AG04449 (cell line): ENCODE measurements at regions not wholly inside any gene's neighbourhood (a gene's known extent, or its start where the extent isn't known, plus 50 kb on each side); places are given as distances from the start of the nearest gene placed in this dataset.

Source experiments
- CTCF ChIA-PET: fragments of 350-600 bp; formaldehyde crosslinking; extraction: SDS; loops from one replicate; lab custom pipeline; 2021; ENCODE audit warnings: antibody characterized with exemption; lab: Yijun Ruan, JAX
- POLR2A ChIA-PET: fragments of 400-600, 350-600 bp; formaldehyde crosslinking; extraction: SDS; loops from one replicate; lab custom pipeline; 2020; ENCODE audit warnings: antibody characterized with exemption, inconsistent platforms; lab: Yijun Ruan, JAX
- DNase-seq: peaks from one replicate; pipeline ENCODE4 v3.0.0-alpha.2; 2010; ENCODE audit warnings: low read depth, low spot score
- H3K4me3 ChIP-seq: 2 replicates; pipeline ENCODE4 v1.5.1; 2011; ENCODE audit warnings: low read depth, mild to moderate bottlenecking, control low read depth, low read length
- TF ChIP-seq, protein P1 (sequence below): IDR thresholded peaks from one replicate; pipeline ENCODE4 v1.5.1; 2011; ENCODE audit warnings: mild to moderate bottlenecking, moderate library complexity, low read length, control low read depth, inconsistent platforms; ENCODE audit not compliant: insufficient read depth; ENCODE audit errors: missing control alignments

- H3K4me3 ChIP-seq = no peak overlapping the region
- TF ChIP-seq, protein P1, sequence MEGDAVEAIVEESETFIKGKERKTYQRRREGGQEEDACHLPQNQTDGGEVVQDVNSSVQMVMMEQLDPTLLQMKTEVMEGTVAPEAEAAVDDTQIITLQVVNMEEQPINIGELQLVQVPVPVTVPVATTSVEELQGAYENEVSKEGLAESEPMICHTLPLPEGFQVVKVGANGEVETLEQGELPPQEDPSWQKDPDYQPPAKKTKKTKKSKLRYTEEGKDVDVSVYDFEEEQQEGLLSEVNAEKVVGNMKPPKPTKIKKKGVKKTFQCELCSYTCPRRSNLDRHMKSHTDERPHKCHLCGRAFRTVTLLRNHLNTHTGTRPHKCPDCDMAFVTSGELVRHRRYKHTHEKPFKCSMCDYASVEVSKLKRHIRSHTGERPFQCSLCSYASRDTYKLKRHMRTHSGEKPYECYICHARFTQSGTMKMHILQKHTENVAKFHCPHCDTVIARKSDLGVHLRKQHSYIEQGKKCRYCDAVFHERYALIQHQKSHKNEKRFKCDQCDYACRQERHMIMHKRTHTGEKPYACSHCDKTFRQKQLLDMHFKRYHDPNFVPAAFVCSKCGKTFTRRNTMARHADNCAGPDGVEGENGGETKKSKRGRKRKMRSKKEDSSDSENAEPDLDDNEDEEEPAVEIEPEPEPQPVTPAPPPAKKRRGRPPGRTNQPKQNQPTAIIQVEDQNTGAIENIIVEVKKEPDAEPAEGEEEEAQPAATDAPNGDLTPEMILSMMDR = no peak
- DNase-seq = no peak
- ChIA-PET CTCF (interaction anchor here (1.0 to 1.7 kb wide), 2 partner anchors 11 to 124 kb away, joined by 3 to 6 read pairs; partner anchors contain the start of gene VEGFA), POLR2A (interaction anchor here (1.7 kb wide), 1 partner anchor 21 kb away, joined by 4 read pairs; no protein-coding TSS in a partner anchor)
Measured at GRCh38 chr6:43893073-43893472, 123.1 kb downstream of the VEGFA start.

DNA sequence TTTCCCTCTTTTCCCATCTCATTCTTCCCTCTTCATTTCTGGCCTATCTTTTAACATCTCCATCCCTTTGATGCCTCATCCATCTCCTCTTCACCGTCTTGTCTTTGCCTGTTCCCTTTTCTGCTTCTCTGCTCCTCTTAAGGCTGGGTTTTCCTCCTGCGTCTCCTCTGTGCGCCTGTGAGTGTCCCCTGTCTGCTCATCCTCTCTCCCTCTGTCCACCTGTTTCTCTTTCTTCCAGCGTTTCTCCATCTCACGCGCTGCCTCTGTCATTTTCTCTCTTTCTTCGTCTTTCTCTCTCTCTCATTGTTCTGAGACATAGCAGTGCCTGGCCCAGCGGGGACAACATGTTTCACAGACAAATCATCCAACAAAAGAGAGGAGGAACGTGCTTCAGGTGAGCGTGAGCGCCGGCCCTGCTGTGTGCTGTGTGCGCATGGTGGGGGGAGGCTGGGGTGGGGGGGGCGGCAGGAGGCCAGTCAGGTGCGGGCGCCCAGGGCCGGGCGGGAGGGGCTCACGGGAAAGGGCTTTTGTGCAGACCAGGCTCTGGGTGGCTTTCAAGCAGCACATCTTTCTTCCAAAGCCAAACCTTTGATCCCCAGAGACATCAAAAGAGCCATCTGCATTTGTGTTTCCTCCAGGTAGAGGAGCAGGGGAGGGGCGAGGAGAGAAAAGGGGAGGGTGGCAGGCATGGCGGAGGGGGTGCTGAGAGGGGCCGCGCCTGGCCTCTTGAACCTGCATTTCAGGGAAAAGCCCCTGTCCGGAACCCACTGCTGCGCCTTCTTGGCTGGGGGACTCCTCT, 121.3 kb downstream of the VEGFA start:
- no peak for DNase-seq
- CTCF ChIA-PET = interaction anchor here (1.0 to 2.3 kb wide), 2 partner anchors 16 to 183 kb away, joined by 3 to 6 read pairs; no protein-coding TSS in a partner anchor
- no peak overlapping the region for H3K4me3 ChIP-seq
- POLR2A ChIA-PET = no interaction called here
- TF ChIP-seq, protein P1 = no peak

DNA sequence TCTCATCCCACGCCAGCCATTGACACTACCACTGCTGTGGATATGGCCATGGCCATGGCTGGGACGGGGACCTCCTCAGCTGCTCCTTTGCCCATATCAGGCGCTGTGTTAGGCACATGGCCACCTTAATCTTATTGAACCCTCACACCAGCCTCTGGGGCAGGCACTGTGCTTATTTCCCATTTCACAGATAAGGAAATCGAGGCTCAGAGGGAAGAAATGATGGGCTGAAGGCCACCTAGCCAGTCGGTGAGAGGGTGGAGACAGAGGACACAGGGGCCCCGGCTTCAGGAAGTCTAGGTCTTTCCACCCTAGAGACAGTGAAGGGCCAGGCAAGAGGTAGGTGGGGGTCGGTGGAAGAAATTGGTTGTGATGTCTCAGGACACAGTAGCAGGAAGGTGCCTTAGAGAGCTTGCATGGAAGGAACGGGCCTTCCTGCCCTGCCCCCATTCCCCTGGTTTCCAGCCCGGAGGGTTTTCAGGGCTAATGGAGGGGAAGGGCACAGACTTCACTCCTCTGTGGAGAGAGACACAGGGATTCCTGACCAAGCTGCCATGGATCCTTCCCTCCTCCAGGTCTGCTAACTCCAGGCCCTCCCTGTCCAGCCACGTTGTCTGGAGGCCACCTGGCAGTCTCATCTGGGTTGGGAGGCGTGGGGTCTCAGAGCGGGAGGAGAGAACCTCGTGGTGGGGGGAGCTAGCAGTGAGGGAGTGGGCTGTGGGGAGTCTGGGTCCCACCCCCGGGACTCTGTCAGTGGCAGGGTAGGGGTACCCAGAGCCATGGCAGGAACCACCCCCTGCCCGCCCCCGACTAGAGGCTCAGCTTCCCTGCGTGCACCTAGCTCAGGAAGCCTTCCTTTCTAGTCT, 120.4 kb downstream of the VEGFA start:
- CTCF ChIA-PET = interaction anchor here (1.0 to 2.3 kb wide), 2 partner anchors 17 to 184 kb away, joined by 3 to 6 read pairs; no protein-coding TSS in a partner anchor
- H3K4me3 ChIP-seq = no peak overlapping the region
- POLR2A ChIA-PET = no interaction called here
- DNase-seq = no peak
- TF ChIP-seq, protein P1 = no peak

DNA sequence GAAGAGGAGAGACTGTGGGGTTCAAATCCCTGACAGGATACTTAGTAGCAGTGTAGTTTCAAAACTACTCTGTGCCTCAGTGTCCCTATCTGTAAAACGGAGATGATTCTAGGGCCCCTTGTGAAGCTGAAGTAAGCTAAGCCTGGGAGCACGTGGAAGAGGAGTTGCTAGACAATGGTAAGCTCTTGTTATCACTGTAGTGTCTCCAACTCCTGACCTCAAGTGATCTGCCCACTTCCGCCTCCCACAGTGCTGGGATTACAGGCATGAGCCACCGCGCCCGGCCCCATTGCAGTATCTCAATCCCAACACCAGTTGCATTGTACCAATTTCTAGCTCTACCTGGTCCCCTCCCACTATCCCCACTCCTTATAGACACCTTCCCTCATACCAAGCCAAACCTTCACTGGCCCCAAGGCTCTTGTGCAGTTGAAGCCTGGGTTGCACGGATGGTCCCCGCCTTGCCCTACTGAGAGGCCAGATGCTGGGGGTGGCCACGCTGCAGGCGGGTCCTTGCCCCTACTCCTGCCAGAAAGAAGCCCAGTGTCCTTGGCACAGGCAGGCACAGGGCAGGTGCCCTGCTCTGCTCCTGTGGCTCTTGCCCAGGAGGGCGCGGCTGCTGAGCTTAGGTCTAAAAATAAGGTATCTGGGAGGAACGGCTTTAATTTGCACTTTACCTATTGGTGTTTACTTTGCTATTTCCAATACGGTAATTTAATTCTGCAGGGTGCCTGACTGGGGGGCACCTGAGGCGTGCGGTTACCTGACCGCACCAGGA, 118.1 kb downstream of the VEGFA start:
- DNase-seq = no peak
- CTCF ChIA-PET = interaction anchor here (0.9 to 1.5 kb wide), 2 partner anchors 13 to 119 kb away, joined by 3 read pairs; no protein-coding TSS in a partner anchor
- TF ChIP-seq, protein P1 = no peak
- no peak overlapping the region for H3K4me3 ChIP-seq
- POLR2A ChIA-PET = no interaction called here

DNA sequence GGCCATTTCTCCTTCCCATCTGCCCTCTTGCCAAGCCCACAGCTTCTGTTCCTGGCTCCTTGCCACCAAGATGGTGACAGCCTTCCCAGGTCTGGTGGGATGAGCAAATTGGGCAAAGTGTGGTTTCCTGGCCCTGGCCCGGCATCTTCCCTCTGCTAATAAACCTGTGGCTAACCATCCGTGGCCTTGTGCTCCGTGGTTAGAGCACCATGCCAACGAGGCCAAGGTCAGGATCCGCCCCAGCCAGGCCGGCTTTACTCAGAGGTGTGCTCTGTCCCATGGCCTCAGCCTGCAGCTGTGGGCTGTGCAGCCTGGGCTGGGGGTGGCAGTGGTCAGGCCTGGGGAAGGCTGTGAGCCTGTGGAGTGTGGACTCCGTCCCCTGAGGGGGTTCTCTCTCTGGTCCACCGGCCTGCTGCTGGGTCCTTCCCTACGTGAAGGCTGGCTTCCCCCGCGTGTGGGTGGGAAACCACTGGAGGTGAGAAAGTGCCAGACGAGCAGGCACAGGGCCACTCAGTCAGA, 117.4 kb downstream of the VEGFA start:
- ChIA-PET CTCF (interaction anchor here (1.5 kb wide), 1 partner anchor 14 kb away, joined by 3 read pairs; no protein-coding TSS in a partner anchor), POLR2A (no interaction called here)
- no peak overlapping the region for H3K4me3 ChIP-seq
- no peak for DNase-seq
- TF ChIP-seq, protein P1 = no peak
